Neutrophil (primary cell): ENCODE measurements at regions not wholly inside any gene's neighbourhood (a gene's known extent, or its start where the extent isn't known, plus 50 kb on each side); places are given as distances from the start of the nearest gene placed in this dataset.

ENCODE experiments used
- H3K27ac ChIP-seq: fragments of 200-600 bp; sonication (generic); 2 replicates; pipeline ENCODE4 v1.5.1; 2016; ENCODE audit warnings: mild to moderate bottlenecking, moderate library complexity
- H3K27me3 ChIP-seq: fragments of 200-600 bp; sonication (generic); 2 replicates; pipeline ENCODE4 v1.6.0; 2016; ENCODE audit warnings: mild to moderate bottlenecking
- H3K36me3 ChIP-seq: fragments of 200-600 bp; sonication (generic); 2 replicates; pipeline ENCODE4 v1.5.1; 2017
- H3K4me1 ChIP-seq, 2 experiments: fragments of 200-600 bp in 1 of 2; sonication (generic) in 1 of 2; 1 replicate in 1 of 2; 2 replicates in 1 of 2; pipeline versions ENCODE4 v1.5.1 to v1.6.1; 2013 to 2016; ENCODE audit warnings: low read depth in 1 of 2, low read length in 1 of 2, mild to moderate bottlenecking in 1 of 2, moderate library complexity in 1 of 2; ENCODE audit not compliant: control insufficient read depth in 1 of 2, insufficient read depth in 1 of 2
- H3K4me3 ChIP-seq, 2 experiments: fragments of 200-600 bp in 1 of 2; sonication (generic) in 1 of 2; 1 replicate in 1 of 2; 2 replicates in 1 of 2; pipeline ENCODE4 v1.5.1; 2013 to 2016; ENCODE audit warnings: low read depth in 1 of 2, low read length in 1 of 2, mild to moderate bottlenecking in 1 of 2, moderate library complexity in 1 of 2
- H3K9me3 ChIP-seq: fragments of 200-600 bp; sonication (generic); 2 replicates; pipeline ENCODE4 v1.5.1; 2016
- TF ChIP-seq, protein P1 (sequence below): fragments of 200-600 bp; sonication (generic); IDR thresholded peaks from 2 replicates; pipeline ENCODE4 v1.5.1; 2016; ENCODE audit warnings: antibody characterized with exemption

DNA sequence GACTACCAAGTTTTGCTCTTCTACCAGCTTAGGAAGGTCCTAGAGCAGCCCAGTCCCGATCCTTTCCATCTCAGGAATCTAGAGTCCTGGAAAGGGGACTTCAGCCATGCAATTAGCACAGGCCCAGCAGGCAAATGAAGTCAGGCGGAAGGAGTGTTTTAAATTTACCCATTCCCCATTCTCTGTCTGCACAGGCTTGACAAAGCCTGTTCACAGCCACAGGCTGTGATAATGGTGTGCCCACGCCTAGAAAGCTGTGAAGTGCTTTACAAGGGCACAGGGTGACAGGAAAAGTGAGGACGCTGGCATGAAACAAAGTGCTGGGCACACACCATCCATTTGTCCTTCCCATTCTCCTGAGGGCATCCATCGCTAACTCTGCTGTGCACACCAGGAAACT is 79.0 kb downstream of the PITPNM2 start:
- no peak overlapping the region for H3K27ac ChIP-seq
- no peaks in the 10 kb centered on the region for H3K36me3 ChIP-seq
- H3K4me1 ChIP-seq, result peaks cover 6 to 14% of the 10 kb centered on the region in 2 experiments
- H3K9me3 ChIP-seq, result no peaks in the 10 kb centered on the region
- TF ChIP-seq, protein P1, sequence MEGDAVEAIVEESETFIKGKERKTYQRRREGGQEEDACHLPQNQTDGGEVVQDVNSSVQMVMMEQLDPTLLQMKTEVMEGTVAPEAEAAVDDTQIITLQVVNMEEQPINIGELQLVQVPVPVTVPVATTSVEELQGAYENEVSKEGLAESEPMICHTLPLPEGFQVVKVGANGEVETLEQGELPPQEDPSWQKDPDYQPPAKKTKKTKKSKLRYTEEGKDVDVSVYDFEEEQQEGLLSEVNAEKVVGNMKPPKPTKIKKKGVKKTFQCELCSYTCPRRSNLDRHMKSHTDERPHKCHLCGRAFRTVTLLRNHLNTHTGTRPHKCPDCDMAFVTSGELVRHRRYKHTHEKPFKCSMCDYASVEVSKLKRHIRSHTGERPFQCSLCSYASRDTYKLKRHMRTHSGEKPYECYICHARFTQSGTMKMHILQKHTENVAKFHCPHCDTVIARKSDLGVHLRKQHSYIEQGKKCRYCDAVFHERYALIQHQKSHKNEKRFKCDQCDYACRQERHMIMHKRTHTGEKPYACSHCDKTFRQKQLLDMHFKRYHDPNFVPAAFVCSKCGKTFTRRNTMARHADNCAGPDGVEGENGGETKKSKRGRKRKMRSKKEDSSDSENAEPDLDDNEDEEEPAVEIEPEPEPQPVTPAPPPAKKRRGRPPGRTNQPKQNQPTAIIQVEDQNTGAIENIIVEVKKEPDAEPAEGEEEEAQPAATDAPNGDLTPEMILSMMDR, result no peak
- no peak overlapping the region for H3K4me3 ChIP-seq
- no peaks in the 10 kb centered on the region for H3K27me3 ChIP-seq

DNA sequence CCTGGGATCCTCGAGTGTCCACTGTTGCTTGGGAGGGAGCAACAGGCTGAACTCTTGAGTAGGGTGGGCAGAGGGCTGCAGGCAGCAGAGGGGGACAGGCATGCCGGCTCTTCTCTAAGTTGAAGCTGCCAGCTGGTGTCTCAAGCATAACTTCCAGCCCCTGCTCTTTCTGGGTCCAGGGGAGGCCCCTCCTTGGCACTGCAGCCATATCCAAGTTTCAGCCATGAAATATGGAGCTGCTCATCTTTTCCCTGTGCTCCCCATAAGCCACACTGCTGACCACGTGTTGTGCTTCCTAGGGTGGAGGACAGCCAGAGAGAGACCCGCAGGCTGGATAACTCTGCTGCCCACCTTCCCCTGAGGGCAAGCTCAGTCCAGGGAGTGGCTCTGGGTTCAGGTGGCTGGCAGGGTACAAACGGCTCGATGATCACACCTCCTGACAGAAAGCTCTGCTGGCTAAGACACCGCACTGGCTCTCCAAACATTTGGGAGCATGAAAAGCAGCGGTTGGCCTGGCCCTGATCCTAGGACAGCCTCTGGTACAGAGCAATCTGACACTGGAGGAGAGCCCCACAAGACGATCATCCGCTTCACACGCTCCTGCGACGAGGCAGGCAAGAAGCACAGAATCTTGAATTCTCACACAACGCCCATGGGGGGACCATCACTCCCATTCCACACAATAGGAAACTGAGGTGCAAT is 79.6 kb downstream of the PITPNM2 start:
- peaks cover 6 to 16% of the 10 kb centered on the region in 2 experiments for H3K4me1 ChIP-seq
- H3K4me3 ChIP-seq, result no peak overlapping the region

DNA sequence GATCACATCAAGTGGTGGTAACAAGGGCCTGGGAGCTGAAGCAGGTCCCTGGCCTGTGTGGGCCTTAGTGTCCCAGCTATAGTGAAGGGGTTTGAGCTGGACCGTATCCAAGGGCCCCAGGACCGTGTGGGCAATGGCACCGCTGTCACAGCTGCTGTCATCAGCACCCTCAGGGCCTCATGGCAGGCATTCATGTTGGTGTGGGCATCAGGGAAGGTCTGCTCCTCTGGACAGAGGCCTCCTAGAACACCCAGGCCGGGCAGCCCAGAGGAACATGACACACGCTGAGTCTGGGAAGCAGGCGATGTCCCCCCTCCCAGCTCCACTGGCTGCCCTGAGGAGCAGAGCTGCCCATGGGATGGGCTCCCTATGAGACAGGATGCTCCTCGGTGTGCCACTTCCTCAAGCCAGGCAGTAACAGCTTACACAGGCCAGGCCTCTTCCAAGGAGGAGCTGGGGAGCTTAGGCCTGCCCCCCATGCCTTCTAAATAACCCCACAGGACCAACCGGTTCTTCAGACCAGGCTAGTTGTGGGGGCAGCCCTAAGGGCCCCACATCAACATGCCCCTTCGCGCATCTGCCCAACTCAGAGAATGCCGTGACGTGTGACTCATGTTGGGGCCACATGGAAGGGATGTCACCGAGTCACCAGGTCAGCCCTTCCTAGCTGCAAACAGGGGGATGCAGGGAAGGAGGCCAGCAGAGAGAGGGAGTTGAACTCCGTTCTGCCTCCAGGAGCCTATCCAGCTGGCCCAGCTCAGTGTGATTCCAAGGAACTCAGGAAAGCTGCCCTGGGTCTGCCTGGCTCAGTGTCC is 80.4 kb downstream of the PITPNM2 start:
- H3K27me3 ChIP-seq, result no peaks in the 10 kb centered on the region
- peaks cover 9 to 20% of the 10 kb centered on the region in 2 experiments for H3K4me1 ChIP-seq
- H3K4me3 ChIP-seq, result no peak overlapping the region

More for the DNA sequence above, 79.6 kb downstream of the PITPNM2 start:
- H3K27me3 ChIP-seq, result no peaks in the 10 kb centered on the region
- TF ChIP-seq, protein P1, result no peak
- H3K27ac ChIP-seq, result no peak overlapping the region
- H3K36me3 ChIP-seq, result no peaks in the 10 kb centered on the region
- no peaks in the 10 kb centered on the region for H3K9me3 ChIP-seq

DNA sequence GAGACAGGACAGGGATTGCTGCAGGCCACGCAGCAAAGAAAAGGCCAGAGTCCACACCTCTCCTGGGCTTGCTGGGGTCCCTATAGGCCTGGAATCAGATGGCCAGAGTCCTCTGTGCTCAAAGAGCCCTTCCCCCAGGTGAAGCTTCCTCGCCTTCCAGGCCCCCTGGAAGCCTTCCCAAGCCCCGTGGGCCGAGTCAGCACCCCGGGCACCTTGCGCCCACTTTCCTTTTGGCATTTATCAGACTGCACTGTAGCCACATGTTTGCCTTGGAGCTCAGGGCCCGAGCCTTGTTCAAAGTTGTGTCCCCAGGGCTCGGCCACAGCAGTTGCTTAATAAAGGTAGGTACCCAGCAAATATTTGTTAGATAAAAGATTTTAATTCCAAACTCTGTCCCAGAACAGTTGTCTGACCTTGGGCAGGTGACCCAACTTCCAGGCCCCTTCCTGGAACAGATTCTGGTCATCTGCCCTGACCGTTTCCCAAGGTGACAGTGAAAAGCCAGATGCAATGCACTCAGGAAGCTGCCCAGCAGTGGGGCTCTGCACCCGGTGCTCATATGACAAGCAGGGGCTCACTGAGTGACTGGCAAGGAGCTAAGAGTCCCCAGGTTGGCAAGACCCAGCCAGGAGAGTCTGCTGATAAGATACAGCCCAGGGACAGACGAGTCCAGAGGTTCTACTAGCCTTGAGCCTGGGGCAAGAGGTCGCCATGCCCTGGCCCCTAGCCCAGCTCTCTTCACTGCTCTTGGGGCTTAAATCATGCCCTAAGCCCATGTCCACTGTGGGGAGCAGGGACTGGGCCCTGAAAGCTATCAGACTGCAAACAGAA is 81.2 kb downstream of the PITPNM2 start:
- H3K4me1 ChIP-seq, result peaks cover 11 to 28% of the 10 kb centered on the region in 2 experiments
- no peaks in the 10 kb centered on the region for H3K36me3 ChIP-seq
- TF ChIP-seq, protein P1, result no peak
- no peaks in the 10 kb centered on the region for H3K27me3 ChIP-seq
- H3K9me3 ChIP-seq, result no peaks in the 10 kb centered on the region
- H3K27ac ChIP-seq, result no peak overlapping the region
- H3K4me3 ChIP-seq, result no peak overlapping the region

More for the DNA sequence above, 80.4 kb downstream of the PITPNM2 start:
- TF ChIP-seq, protein P1, result no peak
- Histone ChIP-seq H3K27ac (no peak overlapping the region), H3K9me3 (no peaks in the 10 kb centered on the region), H3K36me3 (no peaks in the 10 kb centered on the region)

DNA sequence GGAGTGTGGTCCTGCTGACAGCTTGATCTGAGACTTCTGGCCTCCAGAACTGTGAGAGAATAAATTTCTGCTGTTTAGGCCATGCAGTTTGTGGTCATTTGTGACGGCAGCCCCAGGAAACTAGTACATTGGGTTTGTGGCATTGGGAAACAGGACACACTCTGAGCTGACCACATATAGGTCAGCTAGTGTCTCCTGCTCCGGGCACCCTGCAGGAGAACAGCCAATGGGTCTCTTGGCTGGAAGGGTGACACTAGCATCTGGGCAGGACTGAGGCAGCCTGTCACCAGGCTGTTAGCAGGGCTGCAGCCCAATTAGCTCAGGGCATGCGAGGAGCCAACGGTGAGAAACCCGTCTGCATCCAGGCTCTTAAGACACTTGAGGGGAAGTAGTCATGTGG is 83.2 kb downstream of the PITPNM2 start:
- H3K4me1 ChIP-seq, result peaks cover 23 to 48% of the 10 kb centered on the region in 2 experiments
- peak overlapping the region; percentile 52 for H3K27ac ChIP-seq
- no peaks in the 10 kb centered on the region for H3K9me3 ChIP-seq
- H3K36me3 ChIP-seq, result no peaks in the 10 kb centered on the region
- H3K27me3 ChIP-seq, result no peaks in the 10 kb centered on the region
- H3K4me3 ChIP-seq, result no peak overlapping the region
- TF ChIP-seq, protein P1, result no peak
